SK-N-SH (cell line): ENCODE measurements at regions not wholly inside any gene's neighbourhood (a gene's known extent, or its start where the extent isn't known, plus 50 kb on each side); places are given as distances from the start of the nearest gene placed in this dataset.

ENCODE experiments used
- CTCF ChIA-PET: fragments of 300-600, 350-600 bp; formaldehyde crosslinking; extraction: SDS; loops from one replicate; lab custom pipeline; 2021; lab: Yijun Ruan, JAX
- POLR2A ChIA-PET: fragments of 350-600 bp; sonication (Branson Sonifier 250); formaldehyde crosslinking; extraction: SDS; loops from one replicate; lab custom pipeline; 2020; ENCODE audit warnings: antibody characterized with exemption, inconsistent platforms; lab: Yijun Ruan, JAX
- DNase-seq: peaks from one replicate; pipeline ENCODE4 v3.0.0; 2012
- H2AFZ ChIP-seq: fragments of 200-600 bp; sonication (generic); 2 replicates; pipeline ENCODE4 v1.8.1; 2016; ENCODE audit warnings: antibody characterized with exemption, mild to moderate bottlenecking, low read depth
- H3F3A ChIP-seq: fragments of 200-600 bp; sonication (generic); replicated peaks from 2 replicates; pipeline ENCODE3; 2016; ENCODE audit warnings: antibody characterized with exemption, mild to moderate bottlenecking; ENCODE audit not compliant: insufficient read depth
- H3K27ac ChIP-seq, 2 experiments: fragments of 200-500 bp in 1 of 2; fragments of 200-600 bp in 1 of 2; sonication (Bioruptor generic) in 1 of 2; sonication (generic), shearing (Covaris generic) in 1 of 2; 2 replicates each; pipeline versions ENCODE4 v1.5.1 to v1.6.1; 2014 to 2016; ENCODE audit warnings: low read depth in 2 of 2, inconsistent platforms in 1 of 2, low read length in 1 of 2, mild to moderate bottlenecking in 1 of 2, mixed read lengths in 1 of 2
- H3K27me3 ChIP-seq: fragments of 200-600 bp; sonication (generic), shearing (Covaris generic); 2 replicates; pipeline ENCODE4 v1.6.1; 2016; ENCODE audit warnings: mixed run types; ENCODE audit not compliant: insufficient read depth
- H3K36me3 ChIP-seq, 2 experiments: fragments of 200-500 bp in 1 of 2; fragments of 200-600 bp in 1 of 2; sonication (Bioruptor generic) in 1 of 2; sonication (generic) in 1 of 2; replicated peaks in 1 of 2; 2 replicates each; pipeline versions ENCODE3 to v1.5.1; 2014 to 2016; ENCODE audit warnings: low read length in 1 of 2, mild to moderate bottlenecking in 1 of 2; ENCODE audit not compliant: insufficient read depth in 2 of 2, control insufficient read depth in 1 of 2
- H3K4me1 ChIP-seq, 2 experiments: fragments of 200-500 bp in 1 of 2; fragments of 200-600 bp in 1 of 2; sonication (Bioruptor generic) in 1 of 2; sonication (generic), shearing (Covaris generic) in 1 of 2; 2 replicates each; pipeline versions ENCODE4 v1.5.1 to v1.6.1; 2014 to 2016; ENCODE audit warnings: low read depth in 1 of 2, low read length in 1 of 2, mixed run types in 1 of 2; ENCODE audit not compliant: insufficient read depth in 2 of 2, control insufficient read depth in 1 of 2
- H3K4me2 ChIP-seq: fragments of 200-600 bp; sonication (generic), shearing (Covaris generic); 2 replicates; pipeline ENCODE4 v1.6.1; 2017; ENCODE audit warnings: mixed run types
- H3K4me3 ChIP-seq, 2 experiments: fragments of 200-500 bp in 1 of 2; fragments of 200-600 bp in 1 of 2; sonication (Bioruptor generic) in 1 of 2; sonication (generic), shearing (Covaris generic) in 1 of 2; 2 replicates each; pipeline versions ENCODE4 v1.5.1 to v1.8.1; 2014 to 2016; ENCODE audit warnings: low read depth in 2 of 2, inconsistent platforms in 1 of 2, low read length in 1 of 2, mild to moderate bottlenecking in 1 of 2, mixed read lengths in 1 of 2, moderate library complexity in 1 of 2
- H3K79me2 ChIP-seq: fragments of 200-600 bp; sonication (generic); 2 replicates; pipeline ENCODE4 v1.8.1; 2017; ENCODE audit warnings: mild to moderate bottlenecking; ENCODE audit not compliant: insufficient read depth
- H3K9ac ChIP-seq: fragments of 200-600 bp; sonication (generic); 2 replicates; pipeline ENCODE4 v1.6.1; 2017; ENCODE audit warnings: mixed run types
- H3K9me2 ChIP-seq: fragments of 200-600 bp; sonication (generic); 2 replicates; pipeline ENCODE4 v1.6.1; 2017; ENCODE audit warnings: mixed run types
- H3K9me3 ChIP-seq: fragments of 200-600 bp; sonication (generic); 2 replicates; pipeline ENCODE4 v1.6.1; 2017; ENCODE audit warnings: mixed run types, mild to moderate bottlenecking, moderate library complexity
- H4K20me1 ChIP-seq: fragments of 200-600 bp; sonication (generic); 2 replicates; pipeline ENCODE4 v1.6.1; 2017; ENCODE audit warnings: mild to moderate bottlenecking, mixed run types; ENCODE audit not compliant: insufficient read depth
- ELF1 ChIP-seq: IDR thresholded peaks from 2 replicates; pipeline ENCODE4 v1.4.0; 2012
- FOSL2 ChIP-seq: IDR thresholded peaks from 2 replicates; pipeline ENCODE4 v1.4.0; 2012; ENCODE audit warnings: low read depth, mild to moderate bottlenecking, moderate library complexity, borderline replicate concordance
- FOXM1 ChIP-seq: IDR thresholded peaks from 2 replicates; pipeline ENCODE4 v1.4.0; 2012; ENCODE audit warnings: low read depth, mild to moderate bottlenecking
- GATA2 ChIP-seq: sonication (generic); formaldehyde crosslinking; IDR thresholded peaks from 2 replicates; pipeline ENCODE4 v1.5.0; 2020; ENCODE audit warnings: mild to moderate bottlenecking, missing genetic modification reagents
- MAX ChIP-seq: IDR thresholded peaks from 2 replicates; pipeline ENCODE4 v1.4.0; 2012; ENCODE audit warnings: low read depth
- NRF1 ChIP-seq: IDR thresholded peaks from 2 replicates; pipeline ENCODE4 v1.6.1; 2012; ENCODE audit warnings: low read depth, mild to moderate bottlenecking, low read length
- POLR2AphosphoS5 ChIP-seq: IDR thresholded peaks from 2 replicates; pipeline ENCODE4 v1.6.1; 2012; ENCODE audit warnings: low read depth, low read length
- RAD21 ChIP-seq: IDR thresholded peaks from 2 replicates; pipeline ENCODE4 v1.6.1; 2012; ENCODE audit warnings: mild to moderate bottlenecking, low read length
- REST ChIP-seq: IDR thresholded peaks from 2 replicates; pipeline ENCODE4 v1.6.1; 2012; ENCODE audit warnings: mild to moderate bottlenecking, low read depth, low read length, moderate library complexity
- SIN3A ChIP-seq: IDR thresholded peaks from 2 replicates; pipeline ENCODE4 v1.6.1; 2012; ENCODE audit warnings: low read depth, mild to moderate bottlenecking, low read length, moderate library complexity, borderline replicate concordance
- TAF1 ChIP-seq: IDR thresholded peaks from 2 replicates; pipeline ENCODE4 v1.6.1; 2012; ENCODE audit warnings: low read depth, mild to moderate bottlenecking, low read length, moderate library complexity, borderline replicate concordance
- TCF12 ChIP-seq: IDR thresholded peaks from 2 replicates; pipeline ENCODE4 v1.4.0; 2012
- TEAD4 ChIP-seq: IDR thresholded peaks from 2 replicates; pipeline ENCODE4 v1.4.0; 2012; ENCODE audit warnings: mild to moderate bottlenecking, borderline replicate concordance; ENCODE audit not compliant: insufficient read depth
- WGBS: methylation state at CpG from one replicate; pipeline ENCODE4 v1.1.6; 2017; ENCODE audit warnings: low lambda C conversion rate; 5-methylcytosine and 5-hydroxymethylcytosine counted together

GRCh38 chr14:90458536-90458935 lies 61.7 kb downstream of the CALM1 start:
- Histone ChIP-seq H4K20me1 (no peaks in the 10 kb centered on the region), H3K27me3 (no peaks in the 10 kb centered on the region), H3K9me3 (no peaks in the 10 kb centered on the region), H3K9ac (no peak overlapping the region), H3F3A (no peaks in the 10 kb centered on the region), H3K36me3 (no peaks in the 10 kb centered on the region), H3K79me2 (no peaks in the 10 kb centered on the region), H3K27ac (no peak overlapping the region; a peak in 1 of 4 replicates), H3K4me1 (peaks cover 0 to 35% of the 10 kb centered on the region in 2 experiments; a peak in 2 of 4 replicates), H3K9me2 (no peaks in the 10 kb centered on the region), H2AFZ (no peak overlapping the region), H3K4me2 (no peak overlapping the region), H3K4me3 (no peak overlapping the region)
- no peak for TF ChIP-seq FOXM1
- TF ChIP-seq GATA2 (CRISPR knock-in tag), result no peak
- no peak for TF ChIP-seq SIN3A
- TF ChIP-seq TCF12, result no peak
- no peak for TF ChIP-seq FOSL2
- no peak for TF ChIP-seq RAD21
- no peak for TF ChIP-seq TAF1
- no peak for DNase-seq
- ChIA-PET CTCF (interaction anchor here (4.9 kb wide), 1 partner anchor 58 kb away, joined by 25 read pairs; no protein-coding TSS in a partner anchor), POLR2A (interaction anchor here (0.9 kb wide), 1 partner anchor 61 kb away, joined by 3 read pairs; no protein-coding TSS in a partner anchor)
- 60% methylated on average over 1 of the region's 1 CpG for WGBS

- Histone ChIP-seq H3K27me3 (no peaks in the 10 kb centered on the region), H3K27ac (no peak overlapping the region), H3K4me1 (peaks cover 0 to 21% of the 10 kb centered on the region in 2 experiments; a peak in 1 of 4 replicates), H2AFZ (no peak overlapping the region), H3F3A (no peaks in the 10 kb centered on the region), H3K9me2 (no peaks in the 10 kb centered on the region), H3K36me3 (no peaks in the 10 kb centered on the region), H3K4me3 (no peak overlapping the region), H3K9ac (no peak overlapping the region), H3K79me2 (no peaks in the 10 kb centered on the region), H4K20me1 (no peaks in the 10 kb centered on the region), H3K4me2 (no peak overlapping the region), H3K9me3 (no peaks in the 10 kb centered on the region)
- ChIA-PET CTCF (interaction anchor here (0.6 to 1.5 kb wide), 7 partner anchors 9 to 297 kb away, joined by 3 to 5 read pairs (median 3); no protein-coding TSS in a partner anchor), POLR2A (interaction anchor here (0.6 to 0.7 kb wide), 2 partner anchors 17 to 184 kb away, joined by 4 to 8 read pairs; no protein-coding TSS in a partner anchor)
- 79% methylated on average over 5 of the region's 5 CpGs for WGBS
- TF ChIP-seq MAX (no peak), NRF1 (no peak), REST (no peak), POLR2AphosphoS5 (no peak), SIN3A (no peak), TEAD4 (no peak), ELF1 (no peak), FOXM1 (no peak)
- no peak for DNase-seq
These were observed 63.3 kb downstream of the CALM1 start for GRCh38 chr14:90460136-90460535.
